H1 (cell line): ENCODE measurements at regions not wholly inside any gene's neighbourhood (a gene's known extent, or its start where the extent isn't known, plus 50 kb on each side); places are given as distances from the start of the nearest gene placed in this dataset.

Experiments used
- CTCF ChIA-PET: fragments of 300-600 bp; sonication (Branson Sonifier 250); formaldehyde crosslinking; loops from one replicate; lab custom pipeline; 2021; ENCODE audit not compliant: partially characterized antibody; lab: Charles Lee
- POLR2A ChIA-PET: fragments of 300-600 bp; sonication (Branson Sonifier 250); formaldehyde crosslinking; loops from one replicate; lab custom pipeline; 2021; ENCODE audit warnings: inconsistent platforms; ENCODE audit not compliant: partially characterized antibody; lab: Charles Lee
- DNase-seq, 2 experiments: peaks; one replicate each; pipeline versions ENCODE4 v3.0.0 to v3.0.0-alpha.2; 2010 to 2022; ENCODE audit warnings: low spot score in 2 of 2, low read depth in 1 of 2, mixed read lengths in 1 of 2
- FAIRE-seq: peaks from 2 replicates; lab custom pipeline; 2011; peaks lifted over from hg19 to GRCh38; lab: Jason Lieb, UNC
- H2AFZ ChIP-seq: 2 replicates; pipeline ENCODE4 v1.8.1; 2012; ENCODE audit warnings: low read length, inconsistent platforms
- H2AK5ac ChIP-seq: 2 replicates; pipeline ENCODE4 v1.6.1; 2013; ENCODE audit warnings: low read depth, low read length
- H2BK120ac ChIP-seq: replicated peaks from 2 replicates; pipeline ENCODE3; 2013; ENCODE audit warnings: low read depth, low read length, inconsistent platforms
- H2BK12ac ChIP-seq: 2 replicates; pipeline ENCODE4 v1.6.1; 2013; ENCODE audit warnings: low read depth, low read length
- H2BK15ac ChIP-seq: 2 replicates; pipeline ENCODE4 v1.6.1; 2013; ENCODE audit warnings: low read length
- H2BK20ac ChIP-seq: 2 replicates; pipeline ENCODE4 v1.6.1; 2013; ENCODE audit warnings: low read length
- H2BK5ac ChIP-seq: 2 replicates; pipeline ENCODE4 v1.6.1; 2013; ENCODE audit warnings: low read depth, low read length
- H3K14ac ChIP-seq: 2 replicates; pipeline ENCODE4 v1.6.1; 2013; ENCODE audit warnings: inconsistent platforms; ENCODE audit not compliant: insufficient read length
- H3K18ac ChIP-seq: 2 replicates; pipeline ENCODE4 v1.6.1; 2013; ENCODE audit warnings: low read length; ENCODE audit errors: extremely low read depth
- H3K23ac ChIP-seq: 2 replicates; pipeline ENCODE4 v1.6.1; 2013; ENCODE audit warnings: inconsistent platforms; ENCODE audit not compliant: insufficient read length
- H3K23me2 ChIP-seq: 2 replicates; pipeline ENCODE4 v1.6.1; 2013; ENCODE audit warnings: low read depth, low read length
- H3K27ac ChIP-seq: 2 replicates; pipeline ENCODE4 v1.6.1; 2011; ENCODE audit warnings: low read depth, low read length, inconsistent platforms
- H3K27me3 ChIP-seq, 4 experiments: replicated peaks in 1 of 4; 1 replicate in 1 of 4; 2 replicates in 3 of 4; pipeline versions ENCODE4 v1.6.1 to v1.8.1; 2011 to 2013; ENCODE audit warnings: low read length in 3 of 4, mild to moderate bottlenecking in 3 of 4, inconsistent platforms in 2 of 4, mixed read lengths in 2 of 4, moderate library complexity in 1 of 4; ENCODE audit not compliant: control insufficient read depth in 3 of 4, insufficient read depth in 3 of 4; ENCODE audit errors: extremely low read depth in 1 of 4
- H3K36me3 ChIP-seq, 4 experiments: 2 replicates each; pipeline versions ENCODE4 v1.6.1 to v1.8.1; 2011 to 2013; ENCODE audit warnings: mild to moderate bottlenecking in 4 of 4, low read length in 3 of 4, moderate library complexity in 2 of 4, control low read depth in 1 of 4, inconsistent platforms in 1 of 4; ENCODE audit not compliant: insufficient read depth in 4 of 4, control insufficient read depth in 2 of 4
- H3K4ac ChIP-seq: replicated peaks from 2 replicates; pipeline ENCODE3; 2013; ENCODE audit warnings: low read length, low read depth, mixed read lengths, inconsistent platforms; ENCODE audit not compliant: insufficient read length
- H3K4me1 ChIP-seq, 4 experiments: replicated peaks in 1 of 4; 1 replicate in 1 of 4; 2 replicates in 3 of 4; pipeline versions ENCODE4 v1.6.1 to v1.8.1; 2011 to 2013; ENCODE audit warnings: low read length in 3 of 4, inconsistent platforms in 2 of 4, mixed read lengths in 1 of 4; ENCODE audit not compliant: insufficient read depth in 4 of 4, control insufficient read depth in 3 of 4
- H3K4me2 ChIP-seq, 2 experiments: 2 replicates each; pipeline versions ENCODE4 v1.6.1 to v1.8.1; 2011 to 2013; ENCODE audit warnings: low read depth in 2 of 2, low read length in 2 of 2, control low read depth in 1 of 2, inconsistent platforms in 1 of 2, mild to moderate bottlenecking in 1 of 2; ENCODE audit not compliant: insufficient read depth in 1 of 2
- H3K4me3 ChIP-seq, 4 experiments: fragments of 200-600, 300-600 bp in 1 of 4; sonication (generic), shearing (Covaris generic), sonication (Bioruptor Twin) in 1 of 4; 2 replicates each; pipeline versions ENCODE4 v1.5.1 to v1.8.1; 2011 to 2016; ENCODE audit warnings: low read length in 4 of 4, low read depth in 3 of 4, control low read depth in 2 of 4, inconsistent platforms in 2 of 4, mild to moderate bottlenecking in 2 of 4, mixed read lengths in 1 of 4, moderate library complexity in 1 of 4; ENCODE audit not compliant: insufficient read depth in 2 of 4; ENCODE audit errors: extremely low read depth in 1 of 4
- H3K56ac ChIP-seq: replicated peaks from 2 replicates; pipeline ENCODE3; 2013; ENCODE audit warnings: low read depth, mild to moderate bottlenecking, mixed read lengths, low read length, inconsistent platforms; ENCODE audit not compliant: insufficient read length
- H3K79me1 ChIP-seq: 2 replicates; pipeline ENCODE4 v1.6.1; 2013; ENCODE audit warnings: low read depth, low read length, control low read depth
- H3K79me2 ChIP-seq, 2 experiments: 2 replicates each; pipeline versions ENCODE4 v1.6.1 to v1.8.1; 2012 to 2013; ENCODE audit warnings: low read length in 2 of 2, mild to moderate bottlenecking in 2 of 2, inconsistent platforms in 1 of 2; ENCODE audit not compliant: insufficient read depth in 2 of 2, control insufficient read depth in 1 of 2
- H3K9ac ChIP-seq, 4 experiments: replicated peaks in 1 of 4; 1 replicate in 1 of 4; 2 replicates in 3 of 4; pipeline versions ENCODE4 v1.6.1 to v1.8.1; 2011 to 2013; ENCODE audit warnings: low read depth in 3 of 4, low read length in 3 of 4, control low read depth in 2 of 4, mild to moderate bottlenecking in 2 of 4, moderate library complexity in 2 of 4, inconsistent platforms in 1 of 4; ENCODE audit errors: extremely low read depth in 1 of 4
- H3K9me3 ChIP-seq, 2 experiments: 2 replicates each; pipeline versions ENCODE4 v1.6.1 to v1.8.1; 2012 to 2013; ENCODE audit warnings: mild to moderate bottlenecking in 2 of 2, moderate library complexity in 2 of 2, control low read depth in 1 of 2, inconsistent platforms in 1 of 2, low read depth in 1 of 2, low read length in 1 of 2, mixed read lengths in 1 of 2; ENCODE audit not compliant: insufficient read depth in 2 of 2
- H4K20me1 ChIP-seq, 2 experiments: replicated peaks in 1 of 2; 2 replicates each; pipeline versions ENCODE3 to v1.8.1; 2011 to 2013; ENCODE audit warnings: inconsistent platforms in 2 of 2, low read length in 2 of 2, mild to moderate bottlenecking in 1 of 2; ENCODE audit not compliant: insufficient read depth in 2 of 2, control insufficient read depth in 1 of 2
- H4K5ac ChIP-seq: 2 replicates; pipeline ENCODE4 v1.6.1; 2013; ENCODE audit warnings: low read length, low read depth, mixed read lengths, inconsistent platforms; ENCODE audit not compliant: insufficient read length
- H4K8ac ChIP-seq: 2 replicates; pipeline ENCODE4 v1.8.0; 2013; ENCODE audit warnings: mild to moderate bottlenecking, moderate library complexity, low read length, inconsistent platforms; ENCODE audit not compliant: insufficient read depth; ENCODE audit errors: extremely low read depth
- H4K91ac ChIP-seq: replicated peaks from 2 replicates; pipeline ENCODE3; 2013; ENCODE audit warnings: low read length, mixed read lengths, inconsistent platforms; ENCODE audit not compliant: insufficient read length
- ASH2L ChIP-seq: fragments of 200-600, 300-600 bp; sonication (generic); IDR thresholded peaks from one replicate; pipeline ENCODE4 v1.7.1; 2017; ENCODE audit warnings: low read length
- BACH1 ChIP-seq: IDR thresholded peaks from 2 replicates; pipeline ENCODE4 v1.6.1; 2012; ENCODE audit warnings: low read length, improper control_type of control experiment
- CBX5 ChIP-seq: fragments of 300-800, 300-1000 bp; sonication (generic); IDR thresholded peaks from 2 replicates; pipeline ENCODE4 v1.7.1; 2016; ENCODE audit warnings: antibody characterized with exemption, low read length, low read depth
- CREB1 ChIP-seq: IDR thresholded peaks from 2 replicates; pipeline ENCODE4 v1.6.1; 2012; ENCODE audit warnings: inconsistent platforms
- CTCF ChIP-seq, 3 experiments: IDR thresholded peaks; 1 replicate in 2 of 3; 2 replicates in 1 of 3; pipeline versions ENCODE4 v1.5.1 to v1.6.1; 2011; ENCODE audit warnings: low read length in 3 of 3, mild to moderate bottlenecking in 3 of 3, inconsistent platforms in 2 of 3, low read depth in 1 of 3, moderate library complexity in 1 of 3; ENCODE audit not compliant: insufficient read depth in 1 of 3; ENCODE audit errors: control extremely low read depth in 1 of 3
- E2F6 ChIP-seq: IDR thresholded peaks from 2 replicates; pipeline ENCODE4 v1.6.1; 2012; ENCODE audit warnings: inconsistent platforms
- HDAC2 ChIP-seq, 2 experiments: fragments of 300-600 bp in 1 of 2; sonication (generic) in 1 of 2; IDR thresholded peaks; 2 replicates each; pipeline ENCODE4 v1.6.1; 2011 to 2012; ENCODE audit warnings: low read depth in 2 of 2, low read length in 2 of 2, mild to moderate bottlenecking in 2 of 2, moderate library complexity in 2 of 2, borderline replicate concordance in 1 of 2, inconsistent platforms in 1 of 2
- KDM4A ChIP-seq: IDR thresholded peaks from one replicate; pipeline ENCODE4 v1.7.1; 2012; ENCODE audit warnings: low read depth, mild to moderate bottlenecking, moderate library complexity, low read length, inconsistent platforms; ENCODE audit not compliant: severe bottlenecking
- NANOG ChIP-seq: IDR thresholded peaks from 2 replicates; pipeline ENCODE4 v1.6.1; 2011; ENCODE audit warnings: low read length, low read depth, mild to moderate bottlenecking, inconsistent platforms; ENCODE audit not compliant: insufficient read depth, poor library complexity, severe bottlenecking
- RFX5 ChIP-seq: IDR thresholded peaks from 2 replicates; pipeline ENCODE4 v1.6.1; 2011; ENCODE audit warnings: low read depth, low read length, improper control_type of control experiment, borderline replicate concordance
- TAF7 ChIP-seq: optimal IDR thresholded peaks from 2 replicates; pipeline ENCODE3; 2011; ENCODE audit warnings: low read depth, mild to moderate bottlenecking, inconsistent platforms, low read length, moderate library complexity, borderline replicate concordance
- YY1 ChIP-seq: IDR thresholded peaks from 2 replicates; pipeline ENCODE4 v1.6.1; 2011; ENCODE audit warnings: low read depth, mild to moderate bottlenecking, low read length
- WGBS, 2 experiments: shearing (Covaris generic) in 1 of 2; methylation state at CpG; one replicate each; pipeline versions ENCODE4 v1.1.6 to v1.1.7; 2013 to 2015; ENCODE audit warnings: low lambda C conversion rate in 2 of 2, mixed read lengths in 2 of 2, inconsistent platforms in 1 of 2, low coverage in 1 of 2, missing lambda C conversion rate in 1 of 2; ENCODE audit not compliant: insufficient replicate concordance in 2 of 2, insufficient coverage in 1 of 2, insufficient read length in 1 of 2; ENCODE audit errors: extremely low coverage in 1 of 2, missing lambda C conversion rate in 1 of 2; 5-methylcytosine and 5-hydroxymethylcytosine counted together

DNA sequence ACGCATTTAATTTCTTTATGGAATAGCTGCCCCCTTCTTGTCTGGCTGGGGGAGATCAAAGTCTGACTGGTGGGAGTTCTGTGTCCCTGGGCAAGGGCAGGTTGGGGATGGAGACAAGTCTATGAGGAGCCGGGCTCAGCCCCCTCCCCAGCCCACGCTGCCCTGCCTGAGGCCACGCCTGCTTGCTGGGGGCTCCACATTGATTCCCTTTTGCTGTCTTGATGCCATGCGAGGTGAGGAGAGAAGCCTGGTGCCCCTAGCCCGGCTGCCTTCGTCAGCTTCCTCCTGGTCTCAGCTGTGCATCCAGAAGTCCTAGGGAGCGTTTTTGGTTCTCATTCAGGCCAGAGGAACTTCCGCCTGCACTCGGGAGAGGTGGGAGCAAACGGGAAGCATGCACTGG, 247.9 kb downstream of the NDUFA10 start:
- Histone ChIP-seq H3K27me3 (no peaks in the 10 kb centered on the region), H3K56ac (no peak overlapping the region), H2AFZ (no peak overlapping the region), H2BK20ac (no peak overlapping the region), H4K5ac (no peak overlapping the region), H3K9ac (no peak overlapping the region), H3K79me2 (no peaks in the 10 kb centered on the region), H3K4me1 (no peaks in the 10 kb centered on the region), H4K20me1 (no peaks in the 10 kb centered on the region), H3K14ac (no peak overlapping the region), H3K4me3 (no peak overlapping the region), H2AK5ac (no peak overlapping the region), H3K18ac (no peak overlapping the region), H2BK15ac (no peak overlapping the region), H2BK5ac (no peak overlapping the region), H3K23ac (no peak overlapping the region), H3K36me3 (no peaks in the 10 kb centered on the region), H3K4ac (no peak overlapping the region), H3K23me2 (no peaks in the 10 kb centered on the region), H2BK12ac (no peak overlapping the region), H3K9me3 (peaks cover 2 to 10% of the 10 kb centered on the region in 2 experiments; a peak in 2 of 4 replicates), H4K8ac (no peak overlapping the region), H4K91ac (no peak overlapping the region), H3K27ac (no peak overlapping the region), H2BK120ac (no peak overlapping the region), H3K79me1 (no peaks in the 10 kb centered on the region), H3K4me2 (no peak overlapping the region)
- FAIRE-seq: no peak
- no peak for DNase-seq
- 93% methylated on average over 8 of the region's 11 CpGs; no CpG with 5 or more reads in 1 of the 2 experiments for WGBS, 2 experiments
- CTCF ChIA-PET: no interaction called here
- POLR2A ChIA-PET: no interaction called here
- no peak for TF ChIP-seq E2F6
- no peak for TF ChIP-seq CBX5
- TF ChIP-seq TAF7: no peak
- no peak for TF ChIP-seq CREB1
- no peak for TF ChIP-seq HDAC2 (IDR thresholded peaks at IDR 0.05; ENCODE audit: borderline replicate concordance in 1 of 2, low read depth in 2 of 2, low read length in 2 of 2)
- TF ChIP-seq ASH2L: no peak
- TF ChIP-seq CTCF (IDR thresholded peaks at IDR 0.05; ENCODE audit: control extremely low read depth in 1 of 3, insufficient read depth in 1 of 3, low read depth in 1 of 3, low read length in 3 of 3): no peak
- TF ChIP-seq RFX5: no peak
- no peak for TF ChIP-seq KDM4A
- TF ChIP-seq NANOG: no peak
- no peak for TF ChIP-seq BACH1
- TF ChIP-seq YY1: no peak
